Activated naive CD4-positive, alpha-beta T cell (primary cell): ENCODE measurements at regions not wholly inside any gene's neighbourhood (a gene's known extent, or its start where the extent isn't known, plus 50 kb on each side); places are given as distances from the start of the nearest gene placed in this dataset.

Experiments used
- DNase-seq, 4 experiments: peaks; one replicate each; lab custom pipeline; 2025; lab: John Stamatoyannopoulos, UW

GRCh38 chr4:100130964-100131363 lies 59.3 kb downstream of the DDIT4L start:
- DNase-seq = no peak

GRCh38 chr4:100130491-100130890 lies 59.8 kb downstream of the DDIT4L start:
- no peak for DNase-seq

DNA sequence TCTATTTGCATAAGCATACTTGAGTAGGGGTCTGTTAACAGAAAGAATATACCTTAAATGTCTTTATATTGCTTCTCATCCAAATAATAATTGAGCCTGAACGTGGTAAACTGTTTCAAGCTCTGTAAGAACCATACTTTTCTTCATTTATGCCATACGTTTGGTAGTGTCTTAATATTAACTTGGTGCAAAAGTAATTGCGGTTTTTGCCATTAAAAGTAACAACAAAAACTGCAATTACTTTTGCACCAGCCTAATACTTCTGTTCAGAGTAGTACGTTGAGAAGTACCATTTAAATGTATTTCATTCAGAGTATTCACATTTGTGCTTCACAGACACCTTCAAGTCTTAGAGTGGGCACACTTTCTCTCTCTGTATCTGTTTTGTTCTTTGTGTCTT lies 60.5 kb downstream of the DDIT4L start:
- DNase-seq = no peak

GRCh38 chr4:100128338-100128737 lies 61.9 kb downstream of the DDIT4L start:
- no peak for DNase-seq

DNA sequence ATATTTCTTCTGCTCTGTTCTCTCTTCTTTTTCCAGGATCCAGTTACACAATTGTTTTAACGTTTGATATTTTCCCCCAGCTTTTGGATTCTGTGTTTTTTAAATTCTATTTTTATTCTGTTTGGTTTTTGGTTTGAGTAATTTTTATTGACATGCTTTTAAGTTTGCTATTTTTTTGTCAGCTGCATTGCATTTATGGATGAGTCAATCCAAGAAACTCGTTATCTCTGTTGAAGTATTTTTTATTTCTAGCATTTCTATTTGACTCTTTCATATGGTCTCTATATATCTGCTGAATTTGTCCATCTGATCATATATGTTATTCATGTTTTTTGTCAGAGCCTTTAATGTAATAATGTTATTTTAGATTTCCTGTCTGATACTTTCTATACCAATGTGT lies 65.6 kb downstream of the DDIT4L start:
- DNase-seq = no peak

DNA sequence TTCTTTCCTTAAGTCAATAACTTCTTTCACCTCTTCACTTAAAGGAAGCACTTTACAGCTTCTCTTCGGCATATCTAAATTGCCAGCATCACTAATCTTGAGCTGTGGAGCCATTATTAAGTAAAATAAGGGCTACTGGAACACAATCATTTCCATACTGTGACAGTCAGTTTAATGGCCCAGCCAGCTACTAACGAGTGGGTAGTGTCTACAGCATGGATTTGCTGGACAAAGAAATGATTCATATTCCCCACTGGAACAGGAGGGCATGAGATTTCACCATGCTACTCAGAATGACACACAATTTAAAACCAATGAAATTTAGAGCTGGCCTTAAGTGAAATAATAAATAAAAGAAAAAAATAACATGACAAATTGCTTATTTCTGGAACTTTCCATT lies 72.1 kb downstream of the DDIT4L start:
- no peak for DNase-seq

DNA sequence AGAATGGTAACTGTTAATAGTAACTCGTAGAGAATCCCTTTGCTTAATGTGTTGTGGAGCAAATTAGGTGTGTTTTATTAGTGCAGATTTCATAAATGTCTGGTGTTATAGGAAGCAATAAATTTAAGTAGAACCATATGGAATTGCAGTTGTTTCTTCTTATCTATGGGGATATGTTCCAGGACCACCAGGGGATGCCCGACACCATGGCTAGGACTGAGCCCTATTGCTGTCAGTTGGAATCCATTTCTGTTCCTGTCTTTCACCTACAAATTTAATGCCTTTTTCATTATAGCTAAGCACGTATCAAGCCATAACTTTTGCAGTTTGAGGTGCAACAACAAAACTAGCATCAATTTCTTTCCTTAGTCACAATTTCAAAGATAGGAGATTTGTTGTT lies 72.5 kb downstream of the DDIT4L start:
- no peak for DNase-seq

DNA sequence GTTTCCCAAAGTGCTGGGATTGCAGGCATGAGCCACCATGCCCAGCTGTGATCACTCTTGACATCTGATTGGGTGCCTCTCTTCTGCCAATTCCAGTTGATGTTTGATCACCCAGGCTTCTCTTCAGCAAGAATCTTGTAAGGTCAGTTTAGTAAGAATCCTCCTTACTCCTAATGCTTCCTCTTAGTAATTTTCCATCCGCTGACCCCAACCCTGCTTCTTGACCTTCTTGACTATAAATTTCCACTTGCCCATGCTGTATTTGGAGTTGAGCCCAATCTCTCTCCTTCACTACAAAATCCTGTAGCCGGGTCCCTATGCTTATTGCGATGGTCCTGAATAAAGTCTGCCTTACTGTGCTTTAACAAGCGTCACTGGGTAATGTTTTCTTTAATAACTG lies 75.4 kb downstream of the DDIT4L start:
- DNase-seq = no peak

GRCh38 chr4:100113732-100114131 lies 76.5 kb downstream of the DDIT4L start:
- DNase-seq = no peak

DNA sequence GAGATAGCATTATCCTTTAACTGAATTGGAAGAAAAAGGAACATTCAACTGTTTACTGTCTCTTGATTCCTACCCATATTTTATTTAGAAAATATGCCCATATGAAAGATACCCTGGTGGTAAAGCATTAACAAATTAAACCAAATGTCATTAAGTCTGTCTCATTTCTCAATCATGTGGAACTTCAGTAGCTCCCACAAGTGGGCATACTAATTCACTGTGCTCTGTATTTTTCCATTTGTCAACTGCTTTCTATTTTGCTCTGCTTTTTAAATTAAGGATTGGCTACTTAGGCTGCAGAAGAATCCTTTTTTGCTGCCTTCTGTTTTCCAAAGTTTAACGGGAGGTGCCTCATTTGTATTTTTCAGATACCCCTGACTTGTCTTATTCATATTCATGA lies 77.2 kb downstream of the DDIT4L start:
- no peak for DNase-seq

DNA sequence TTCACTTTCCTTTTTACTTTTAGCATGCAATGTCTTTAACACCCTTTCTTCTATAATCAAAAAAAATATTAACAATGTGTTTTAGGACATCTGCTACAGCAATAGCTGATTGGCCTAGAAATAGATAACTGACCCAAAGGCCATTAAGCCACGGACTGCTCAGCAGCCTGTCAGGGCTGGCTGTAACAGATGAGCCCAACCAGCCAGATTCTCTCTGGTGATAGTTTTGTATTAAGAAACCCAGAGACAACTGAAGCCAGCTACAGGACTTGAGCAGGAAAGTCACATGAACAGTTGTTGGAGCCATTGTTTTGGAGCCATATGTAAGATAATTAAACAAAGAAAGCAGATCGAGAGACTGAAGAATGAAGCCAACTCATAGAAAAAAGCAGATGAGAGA lies 80.3 kb downstream of the DDIT4L start:
- no peak for DNase-seq

GRCh38 chr4:100108869-100109268 lies 81.4 kb downstream of the DDIT4L start:
- DNase-seq = no peak

GRCh38 chr4:100106982-100107381 lies 83.3 kb downstream of the DDIT4L start:
- DNase-seq = no peak

GRCh38 chr4:100103671-100104070 lies 86.6 kb downstream of the DDIT4L start:
- no peak for DNase-seq

DNA sequence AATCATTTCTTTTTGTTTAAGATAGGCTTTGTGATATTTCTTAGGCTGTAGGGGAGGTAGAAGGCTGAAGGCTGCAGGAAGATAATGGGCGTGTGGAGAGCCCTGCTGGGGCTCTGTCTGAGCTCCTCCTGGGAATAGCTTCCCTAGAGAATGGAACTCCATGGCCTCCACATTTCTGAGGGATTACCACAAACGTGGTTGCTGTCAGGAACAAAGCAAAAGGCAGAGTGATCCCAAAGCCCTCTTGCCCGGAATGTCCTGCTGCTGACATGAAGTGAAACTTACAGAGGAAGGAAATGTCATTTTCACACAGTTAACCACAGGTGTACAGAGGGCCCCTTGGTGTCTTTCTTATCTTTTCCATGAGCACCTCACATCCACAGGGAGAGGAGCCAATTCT lies 89.3 kb downstream of the DDIT4L start:
- DNase-seq = no peak

DNA sequence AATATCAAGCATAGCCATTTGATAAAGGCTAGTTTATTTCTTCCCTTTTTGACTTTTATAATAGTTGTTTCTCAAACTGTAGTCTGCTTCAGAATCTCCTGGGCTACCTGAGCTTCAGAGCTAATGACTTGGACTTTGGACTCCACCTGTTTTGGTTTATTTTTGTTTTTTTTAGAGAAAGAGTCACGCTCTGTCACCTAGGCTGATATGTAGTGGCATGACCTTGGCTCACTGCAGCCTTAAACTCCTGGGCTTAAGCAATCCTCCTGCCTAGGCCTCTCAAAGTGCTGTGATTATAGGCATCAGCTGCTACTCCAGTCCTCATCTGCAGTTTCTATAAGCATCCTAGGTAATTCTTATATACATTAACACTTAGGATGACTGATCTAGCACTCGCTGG lies 90.5 kb downstream of the DDIT4L start:
- DNase-seq = no peak

DNA sequence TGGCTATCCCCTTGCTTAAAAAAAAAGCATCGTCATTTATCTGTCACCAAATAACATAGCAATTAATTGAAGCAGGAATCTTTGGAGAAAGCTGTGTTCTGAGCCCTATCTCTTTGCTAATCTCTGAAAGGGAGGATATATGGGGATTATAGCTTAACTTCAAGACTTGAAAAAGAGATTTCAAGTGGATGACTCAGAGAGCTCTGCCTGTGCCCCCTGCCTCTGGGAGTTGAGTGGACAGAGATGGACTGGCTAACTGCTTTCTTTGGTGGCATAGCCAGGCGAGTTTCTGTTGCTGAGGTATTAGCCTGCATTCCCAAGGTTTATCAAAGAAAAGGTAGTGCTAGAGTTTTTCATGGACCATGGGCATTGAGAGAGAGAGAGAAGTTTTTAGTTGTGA lies 91.6 kb downstream of the DDIT4L start:
- DNase-seq = no peak

DNA sequence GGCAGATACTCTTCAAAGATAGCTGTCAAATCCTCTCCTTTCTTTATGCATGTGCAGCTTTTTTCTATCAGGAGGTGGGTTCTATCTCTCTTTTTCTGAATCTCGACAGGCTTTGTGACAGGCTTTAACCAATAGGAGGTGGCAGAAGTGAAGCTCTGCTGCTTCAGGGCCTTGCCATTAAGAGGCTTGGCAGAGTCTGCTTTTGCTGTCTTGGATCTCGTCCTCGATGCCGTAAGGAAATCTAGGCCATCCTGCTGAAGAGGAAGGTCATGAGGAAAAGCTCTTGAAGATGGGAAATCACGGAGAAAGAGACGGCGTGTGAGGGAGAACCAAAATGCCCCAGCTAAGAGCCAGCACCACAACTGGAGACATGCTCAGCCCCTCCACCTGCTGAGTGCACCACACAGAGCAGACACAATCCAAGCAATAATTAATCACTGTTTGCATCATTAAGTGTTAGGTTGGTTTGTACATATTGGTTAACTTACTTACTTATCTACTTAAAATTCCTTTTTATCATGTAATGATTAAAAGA lies 92.2 kb downstream of the DDIT4L start:
- no peak for DNase-seq

DNA sequence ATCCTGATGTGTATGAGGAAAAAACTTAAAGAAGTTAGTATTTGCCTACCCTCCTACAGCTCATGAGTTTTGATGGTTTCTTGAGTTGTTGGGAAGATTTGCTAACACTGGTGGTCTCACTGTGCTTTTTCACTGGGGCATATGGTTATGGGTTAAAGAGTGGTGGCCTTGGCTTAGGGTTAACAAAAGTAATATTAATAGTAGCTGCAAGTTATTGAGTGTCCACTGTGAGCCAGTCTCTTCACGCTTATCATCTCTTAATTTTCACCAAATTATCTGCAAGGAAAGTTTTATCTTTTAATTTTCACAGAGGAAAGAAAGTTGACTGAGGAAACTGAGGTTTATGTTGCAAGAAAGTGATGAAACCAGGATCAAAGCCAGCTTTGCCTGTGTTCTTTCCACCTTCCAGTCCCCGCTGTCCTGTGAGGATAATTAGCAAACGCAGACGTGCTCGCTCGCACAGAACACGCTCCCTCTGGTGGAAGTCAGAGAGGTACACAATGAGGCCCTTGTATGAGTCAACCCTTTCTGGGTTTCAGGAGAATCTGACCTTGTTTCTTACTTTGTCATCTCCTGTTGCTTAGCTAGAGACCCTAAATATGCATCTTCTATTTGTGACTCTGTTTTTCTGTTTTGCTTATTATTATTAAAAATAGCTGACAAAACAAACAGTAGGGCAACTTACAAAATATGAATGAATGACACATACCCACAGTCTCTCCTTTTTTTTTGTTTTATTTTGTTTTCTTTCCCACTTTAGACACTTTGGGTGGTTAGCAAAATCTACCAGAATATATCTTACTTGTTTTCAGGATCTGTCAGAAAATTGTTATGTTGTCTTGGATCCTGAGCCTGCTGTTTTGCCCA lies 94.3 kb downstream of the DDIT4L start:
- peak; percentile 7 to 17 (median 13) for DNase-seq

DNA sequence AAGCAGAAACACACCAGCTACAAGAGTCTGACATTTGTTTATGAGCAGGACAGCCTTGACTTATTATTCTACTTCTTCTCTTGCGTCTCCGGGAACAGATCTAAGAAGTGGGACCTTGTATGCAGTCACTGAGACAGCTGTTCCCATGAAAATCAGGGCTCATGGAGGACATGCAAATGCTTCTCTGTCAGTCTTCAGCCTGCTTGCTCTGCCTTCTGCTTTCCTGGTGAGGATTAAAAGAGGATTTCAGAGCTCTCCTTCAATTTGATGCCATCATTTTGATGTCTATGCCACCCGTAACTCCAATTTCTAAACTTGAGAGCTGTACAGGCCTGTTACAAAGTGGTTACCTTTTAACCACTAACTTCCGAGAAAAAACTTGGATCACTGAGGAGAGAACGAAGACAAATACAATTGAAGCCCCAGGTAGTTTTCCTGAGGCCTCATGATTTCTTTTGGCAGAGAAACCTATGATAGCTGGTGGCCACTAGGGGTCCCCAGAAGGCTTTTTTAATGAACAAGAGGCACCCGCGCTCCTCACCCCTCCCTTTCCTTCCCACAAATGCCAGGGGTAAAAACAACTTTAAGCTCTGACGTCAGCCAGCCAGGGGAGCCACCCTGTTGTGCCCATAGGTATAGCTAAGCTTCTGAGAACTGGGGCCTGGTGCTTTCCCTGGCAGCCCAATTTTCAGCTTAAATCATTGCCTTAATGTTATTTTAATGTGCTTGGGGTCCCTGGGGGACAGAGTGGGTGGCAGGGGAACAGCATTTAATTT lies 97.0 kb downstream of the DDIT4L start:
- peak; percentile 26 to 73 (median 54) for DNase-seq

DNA sequence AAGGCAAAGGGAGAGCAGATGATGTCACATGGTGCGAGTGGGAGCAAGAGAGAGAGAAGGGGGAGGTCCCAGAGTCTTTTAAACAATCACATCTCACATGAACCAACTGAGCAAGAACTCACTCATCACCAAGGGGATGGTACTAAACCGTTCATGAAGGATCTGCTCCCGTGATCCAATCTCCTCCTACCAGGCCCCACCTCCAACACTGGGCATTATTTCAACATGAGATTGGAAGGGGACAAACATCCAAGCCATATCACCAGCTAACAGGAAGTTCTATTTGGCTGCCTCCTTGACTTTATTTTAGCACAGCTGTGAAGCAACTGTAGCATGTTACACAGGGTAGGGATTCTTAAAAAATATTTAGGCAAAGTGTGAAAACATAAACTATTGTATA lies 102.5 kb downstream of the DDIT4L start:
- DNase-seq = no peak

DNA sequence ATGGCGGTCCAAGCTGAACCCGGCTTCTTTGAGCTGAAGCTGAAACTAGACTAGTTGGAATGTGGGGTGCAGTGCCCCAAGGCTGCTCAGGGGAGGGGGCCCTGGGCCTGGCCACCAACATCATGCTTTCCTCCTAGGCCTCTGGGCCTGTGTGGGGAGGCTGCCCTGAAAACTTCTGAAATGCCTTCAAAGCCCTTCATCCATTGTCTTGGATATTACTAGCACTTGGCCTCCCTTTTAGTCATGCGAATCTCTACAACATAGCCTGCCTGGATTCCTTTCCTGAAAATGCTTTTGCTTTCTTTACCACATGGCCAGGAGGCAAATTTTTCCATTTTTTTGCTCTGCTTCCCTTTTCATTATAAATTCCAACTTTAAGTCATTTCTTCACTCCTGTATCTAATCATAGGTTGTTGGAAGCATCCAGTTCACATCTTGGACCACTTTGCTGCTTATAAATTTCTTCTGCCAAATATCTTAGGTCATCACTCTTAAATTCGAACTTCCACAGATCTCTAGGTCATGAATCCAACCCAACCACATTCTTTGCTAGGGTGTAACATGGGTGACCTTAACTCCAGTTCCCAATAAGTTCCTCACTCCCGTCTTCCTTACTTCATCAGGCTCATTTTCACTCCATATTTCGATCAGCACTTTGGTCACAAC lies 103.4 kb downstream of the DDIT4L start:
- DNase-seq = no peak

DNA sequence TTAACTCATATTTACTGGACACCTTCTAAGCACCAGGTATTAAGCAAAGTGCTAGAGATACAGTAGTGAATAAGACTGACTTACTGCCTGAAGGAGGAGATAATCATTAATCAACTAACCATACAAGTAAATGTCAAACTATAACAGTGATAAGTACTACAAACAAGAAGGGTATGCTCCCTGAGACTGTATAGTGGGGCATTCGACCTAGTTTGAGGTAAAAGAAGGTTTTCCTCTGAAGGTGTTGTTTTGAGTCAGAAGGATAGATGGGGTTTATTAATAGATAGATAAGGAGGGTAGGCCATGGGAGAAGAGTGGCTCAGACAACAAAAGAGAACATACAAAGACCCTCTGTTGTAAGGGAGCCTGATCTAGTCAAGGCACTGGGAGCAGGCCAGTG lies 105.4 kb downstream of the DDIT4L start:
- DNase-seq = no peak
